GM21717 (cell line): ENCODE measurements at regions not wholly inside any gene's neighbourhood (a gene's known extent, or its start where the extent isn't known, plus 50 kb on each side); places are given as distances from the start of the nearest gene placed in this dataset.

Experiments
- ATAC-seq: cut with Tn5 transposase; IDR thresholded peaks from one replicate; pipeline ENCODE4 v1.9.1; 2021; ENCODE audit warnings: mild to moderate bottlenecking, moderate library complexity; ENCODE audit not compliant: unreplicated experiment

GRCh38 chr17:33809748-33810147 lies 445.3 kb upstream of the CCL2 start:
- no peak for ATAC-seq

- ATAC-seq, result no peak
Measured at GRCh38 chr17:33811004-33811760, 443.9 kb upstream of the CCL2 start.

- ATAC-seq, result no peak
Measured at GRCh38 chr17:33811984-33812577, 443.0 kb upstream of the CCL2 start.

GRCh38 chr17:33814852-33815251 lies 440.2 kb upstream of the CCL2 start:
- ATAC-seq, result no peak

- no peak for ATAC-seq
Measured at GRCh38 chr17:33816036-33816435, 439.0 kb upstream of the CCL2 start.

- ATAC-seq, result no peak
Measured at GRCh38 chr17:33816842-33817617, 438.1 kb upstream of the CCL2 start.

- no peak for ATAC-seq
Measured at GRCh38 chr17:33819539-33819938, 435.5 kb upstream of the CCL2 start.

GRCh38 chr17:33832262-33832661 lies 422.8 kb upstream of the CCL2 start:
- no peak for ATAC-seq

GRCh38 chr17:33837281-33837680 lies 417.8 kb upstream of the CCL2 start:
- ATAC-seq, result no peak

- no peak for ATAC-seq
Measured at GRCh38 chr17:33838281-33838680, 416.8 kb upstream of the CCL2 start.

- ATAC-seq, result no peak
Measured at GRCh38 chr17:33847900-33848299, 407.2 kb upstream of the CCL2 start.

GRCh38 chr17:33848433-33848832 lies 406.7 kb upstream of the CCL2 start:
- ATAC-seq, result no peak

- no peak for ATAC-seq
Measured at GRCh38 chr17:33854596-33854995, 400.5 kb upstream of the CCL2 start.

- no peak for ATAC-seq
Measured at GRCh38 chr17:33858121-33858520, 397.0 kb upstream of the CCL2 start.

GRCh38 chr17:33858682-33859081 lies 396.4 kb upstream of the CCL2 start:
- ATAC-seq, result no peak

GRCh38 chr17:33862772-33863602 lies 392.1 kb upstream of the CCL2 start:
- ATAC-seq, result no peak

- no peak for ATAC-seq
Measured at GRCh38 chr17:33864758-33865229, 390.3 kb upstream of the CCL2 start.

GRCh38 chr17:33868899-33869298 lies 386.2 kb upstream of the CCL2 start:
- no peak for ATAC-seq

GRCh38 chr17:33870936-33871335 lies 384.1 kb upstream of the CCL2 start:
- ATAC-seq, result no peak

GRCh38 chr17:33871720-33872540 lies 383.2 kb upstream of the CCL2 start:
- ATAC-seq, result no peak
